ENCODE measurements at regions not wholly inside any gene's neighbourhood (a gene's known extent, or its start where the extent isn't known, plus 50 kb on each side); places are given as distances from the start of the nearest gene placed in this dataset.

GRCh38 chr13:44275381-44275780 is 98.2 kb upstream of the SERP2 start:
- CTCF ChIA-PET (ENCODE audit: partially characterized antibody): interaction anchor here (1.0 to 1.9 kb wide), 2 partner anchors 10 to 224 kb away, joined by 3 to 4 read pairs; no protein-coding TSS in a partner anchor
- H3K27ac ChIP-seq (ENCODE audit: low read depth, low read length): no peak overlapping the region

More at GRCh38 chr13:44275381-44275780, 98.2 kb upstream of the SERP2 start:
- Histone ChIP-seq H3K4me2 (ENCODE audit: insufficient read depth in 1 of 2, low read depth in 2 of 2, low read length in 2 of 2) (no peak overlapping the region), H2BK20ac (ENCODE audit: low read length) (no peak overlapping the region), H2AFZ (ENCODE audit: low read length) (no peak overlapping the region), H3K14ac (ENCODE audit: insufficient read length) (no peak overlapping the region), H3K9me3 (ENCODE audit: insufficient read depth in 2 of 2, low read depth in 1 of 2, low read length in 1 of 2) (no peaks in the 10 kb centered on the region), H3K23ac (ENCODE audit: insufficient read length) (no peak overlapping the region), H3K27me3 (replicated peaks in 1 of 4; ENCODE audit: control insufficient read depth in 3 of 4, extremely low read depth in 1 of 4, insufficient read depth in 3 of 4, low read length in 3 of 4) (no peaks in the 10 kb centered on the region), H3K18ac (ENCODE audit: extremely low read depth, low read length) (no peak overlapping the region), H4K8ac (ENCODE audit: extremely low read depth, insufficient read depth, low read length) (no peak overlapping the region), H2BK120ac (replicated peaks; ENCODE audit: low read depth, low read length) (no peak overlapping the region), H2BK12ac (ENCODE audit: low read depth, low read length) (no peak overlapping the region), H3K4me1 (replicated peaks in 1 of 4; ENCODE audit: control insufficient read depth in 3 of 4, insufficient read depth in 4 of 4, low read length in 3 of 4) (no peaks in the 10 kb centered on the region), H4K20me1 (replicated peaks in 1 of 2; ENCODE audit: control insufficient read depth in 1 of 2, insufficient read depth in 2 of 2, low read length in 2 of 2) (no peaks in the 10 kb centered on the region), H2BK5ac (ENCODE audit: low read depth, low read length) (no peak overlapping the region), H3K79me1 (ENCODE audit: low read depth, low read length) (no peaks in the 10 kb centered on the region), H3K56ac (replicated peaks; ENCODE audit: insufficient read length, low read depth, low read length) (no peak overlapping the region), H2AK5ac (ENCODE audit: low read depth, low read length) (no peak overlapping the region), H3K36me3 (ENCODE audit: control insufficient read depth in 2 of 4, insufficient read depth in 4 of 4, low read length in 3 of 4) (no peaks in the 10 kb centered on the region), H4K5ac (ENCODE audit: insufficient read length, low read depth, low read length) (no peak overlapping the region), H3K23me2 (ENCODE audit: low read depth, low read length) (no peaks in the 10 kb centered on the region), H3K9ac (replicated peaks in 1 of 4; ENCODE audit: extremely low read depth in 1 of 4, low read depth in 3 of 4, low read length in 3 of 4) (no peak overlapping the region), H3K4ac (replicated peaks; ENCODE audit: insufficient read length, low read depth, low read length) (no peak overlapping the region), H3K4me3 (ENCODE audit: extremely low read depth in 1 of 4, insufficient read depth in 2 of 4, low read depth in 3 of 4, low read length in 4 of 4) (no peak overlapping the region), H3K79me2 (ENCODE audit: control insufficient read depth in 1 of 2, insufficient read depth in 2 of 2, low read length in 2 of 2) (no peaks in the 10 kb centered on the region), H4K91ac (replicated peaks; ENCODE audit: insufficient read length, low read length) (no peak overlapping the region), H2BK15ac (ENCODE audit: low read length) (no peak overlapping the region)
- TF ChIP-seq RBBP5 (IDR thresholded peaks at IDR 0.05; ENCODE audit: borderline replicate concordance, low read depth, low read length): no peak
- no peak for TF ChIP-seq NRF1 (IDR thresholded peaks at IDR 0.05; ENCODE audit: low read depth, low read length)
- no peak for TF ChIP-seq CHD1 (IDR thresholded peaks at IDR 0.05; ENCODE audit: low read depth, low read length)
- TF ChIP-seq USF2 (IDR thresholded peaks at IDR 0.05; ENCODE audit: low read length): no peak
- FAIRE-seq: no peak
- POLR2A ChIA-PET (ENCODE audit: partially characterized antibody): interaction anchor here (1.0 kb wide), 1 partner anchor 612 kb away, joined by 3 read pairs; no protein-coding TSS in a partner anchor
- no peak for DNase-seq (ENCODE audit: low read depth in 1 of 2, low spot score in 2 of 2)
